ENCODE measurements at regions not wholly inside any gene's neighbourhood (a gene's known extent, or its start where the extent isn't known, plus 50 kb on each side); places are given as distances from the start of the nearest gene placed in this dataset.

- peak; percentile 33 for TF ChIP-seq CTCF (IDR thresholded peaks at IDR 0.05; ENCODE audit: low read depth, low read length)
- no peak for TF ChIP-seq POLR2A (IDR thresholded peaks at IDR 0.05; ENCODE audit: extremely low read depth, insufficient read length)
Measured at GRCh38 chr14:105931808-105932483, 405.6 kb downstream of the TMEM121 start.

Measured in NB4 (cell line).